Retinal pigment epithelial cell (primary cell): ENCODE measurements at regions not wholly inside any gene's neighbourhood (a gene's known extent, or its start where the extent isn't known, plus 50 kb on each side); places are given as distances from the start of the nearest gene placed in this dataset.

Source experiments
- DNase-seq: peaks from one replicate; pipeline ENCODE4 v3.0.0-alpha.2; 2010; ENCODE audit warnings: low read depth
- H3K4me3 ChIP-seq: 2 replicates; pipeline ENCODE4 v1.5.1; 2011; ENCODE audit warnings: mild to moderate bottlenecking, low read length, control low read depth, moderate library complexity
- CTCF ChIP-seq: conservative IDR thresholded peaks from 2 replicates; pipeline ENCODE4 v1.5.1; 2011; ENCODE audit warnings: low read depth, low read length, control low read depth, inconsistent platforms

- TF ChIP-seq CTCF = no peak
- no peak overlapping the region for H3K4me3 ChIP-seq
- DNase-seq = no peak
These were observed 554.4 kb upstream of the MEX3C start for GRCh38 chr18:51751901-51752300.

- no peak for DNase-seq
- TF ChIP-seq CTCF = no peak
- H3K4me3 ChIP-seq = no peak overlapping the region
These were observed 556.0 kb upstream of the MEX3C start for GRCh38 chr18:51753365-51754057.

- no peak overlapping the region for H3K4me3 ChIP-seq
- TF ChIP-seq CTCF = no peak
- no peak for DNase-seq
These were observed 557.1 kb upstream of the MEX3C start for GRCh38 chr18:51754566-51754965.

GRCh38 chr18:51757255-51757924, 559.9 kb upstream of the MEX3C start:
- no peak overlapping the region for H3K4me3 ChIP-seq
- no peak for DNase-seq
- no peak for TF ChIP-seq CTCF

DNA sequence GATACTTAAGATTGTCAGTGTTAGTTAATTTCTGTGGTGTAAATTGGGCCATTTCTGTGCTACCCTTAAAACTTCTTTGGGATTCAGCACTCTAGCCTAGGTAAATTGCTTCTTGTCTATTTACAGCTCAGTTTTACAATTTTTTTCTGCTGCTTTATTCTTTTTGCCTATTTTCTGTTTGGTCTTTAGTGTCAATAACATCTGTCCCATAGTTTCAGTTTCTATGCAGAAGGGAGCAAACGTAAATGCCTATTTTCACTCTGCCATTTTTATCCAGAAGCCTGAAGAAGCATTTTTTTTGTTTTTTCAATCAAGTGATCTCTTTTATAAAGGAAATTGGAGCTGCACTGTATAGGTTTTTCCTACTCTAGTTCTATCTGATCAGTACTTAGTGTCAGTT, 564.9 kb upstream of the MEX3C start:
- no peak for TF ChIP-seq CTCF
- H3K4me3 ChIP-seq = no peak overlapping the region
- DNase-seq = no peak

DNA sequence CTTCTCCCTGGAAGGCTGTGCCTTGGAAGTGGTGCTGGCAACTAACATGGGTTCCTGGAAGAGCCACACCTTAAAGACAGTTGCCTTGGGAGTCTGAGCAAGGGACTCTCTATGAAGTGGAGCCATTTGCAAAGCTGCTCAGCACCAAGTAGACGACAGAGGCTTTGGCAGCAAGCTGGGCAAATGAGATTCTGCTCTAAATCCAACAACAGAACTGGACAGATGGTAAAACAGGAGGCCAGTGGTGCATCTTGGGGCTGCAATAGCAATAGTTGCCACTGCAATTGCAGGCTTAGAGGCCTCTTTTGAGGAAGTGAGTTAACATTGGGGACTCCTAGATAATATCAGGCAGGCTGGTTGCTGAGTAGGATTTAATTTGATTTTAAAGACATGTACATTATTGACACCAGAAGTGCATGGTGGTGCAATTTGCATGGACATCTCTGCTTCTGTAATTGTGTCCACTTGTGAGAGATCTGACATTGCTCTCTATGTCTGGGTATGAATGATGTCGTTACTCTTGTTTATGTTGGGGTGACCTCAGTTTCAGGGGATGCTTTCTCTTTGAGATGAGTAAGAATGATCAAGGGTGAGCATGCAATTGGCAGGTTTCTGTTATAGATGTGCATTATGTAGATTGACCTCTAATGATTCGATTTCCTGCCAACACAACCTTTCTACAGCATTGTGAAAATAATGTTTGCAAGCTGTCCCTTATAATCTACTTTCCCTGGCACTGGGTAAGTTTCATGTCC, 568.3 kb upstream of the MEX3C start:
- no peak for DNase-seq
- TF ChIP-seq CTCF = no peak
- H3K4me3 ChIP-seq = no peak overlapping the region

DNA sequence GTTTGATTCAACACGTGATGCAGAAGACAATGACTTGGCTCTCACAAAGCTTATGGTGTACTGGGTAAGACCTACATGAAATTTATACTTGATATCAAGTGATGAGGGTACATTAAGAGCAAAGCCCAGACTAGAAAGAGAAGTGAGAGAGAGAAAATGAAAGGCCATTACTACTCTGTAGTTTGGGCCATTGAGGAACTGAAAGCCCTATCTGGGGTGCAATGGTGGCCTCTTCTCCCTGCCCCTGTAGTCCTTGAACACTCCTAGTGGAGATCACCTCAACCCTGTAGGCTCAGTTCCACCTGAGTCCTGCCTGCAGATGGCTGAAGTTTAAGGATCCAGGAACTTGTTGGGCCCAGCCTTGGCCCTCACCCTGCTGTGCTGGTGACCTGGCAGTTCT, 569.8 kb upstream of the MEX3C start:
- no peak for DNase-seq
- H3K4me3 ChIP-seq = no peak overlapping the region
- TF ChIP-seq CTCF = no peak
